ENCODE measurements at regions not wholly inside any gene's neighbourhood (a gene's known extent, or its start where the extent isn't known, plus 50 kb on each side); places are given as distances from the start of the nearest gene placed in this dataset.

- Histone ChIP-seq H3K4ac (ENCODE audit: low read depth, low read length) (no peak overlapping the region), H2AK9ac (replicated peaks; ENCODE audit: low read depth, low read length, poor library complexity) (no peak overlapping the region), H3K9me1 (ENCODE audit: insufficient read depth, low read length) (no peaks in the 10 kb centered on the region), H3K4me3 (ENCODE audit: insufficient read depth, low read depth, low read length) (no peak overlapping the region), H3K56ac (ENCODE audit: extremely low read depth, insufficient read depth, low read length) (no peak overlapping the region), H2AFZ (replicated peaks; ENCODE audit: low read length, poor library complexity) (no peak overlapping the region), H3K9me3 (ENCODE audit: control insufficient read depth, insufficient read depth, low read length) (0 out of 2 replicates have a peak, but pooled peaks cover 2% of the 10 kb centered on the region), H3K14ac (replicated peaks; ENCODE audit: low read depth, low read length) (no peak overlapping the region), H4K91ac (ENCODE audit: insufficient read depth, low read depth, low read length) (no peak overlapping the region), H2BK120ac (ENCODE audit: low read depth, low read length) (no peak overlapping the region), H2BK5ac (ENCODE audit: low read depth, low read length, poor library complexity, severe bottlenecking) (no peak overlapping the region), H2AK5ac (ENCODE audit: low read depth, low read length) (no peak overlapping the region), H4K20me1 (ENCODE audit: insufficient read depth, low read length) (no peaks in the 10 kb centered on the region), H3K18ac (ENCODE audit: low read depth, low read length) (no peak overlapping the region), H2BK20ac (ENCODE audit: low read depth, low read length) (no peak overlapping the region), H4K5ac (ENCODE audit: low read depth, low read length) (no peak overlapping the region), H3K27me3 (ENCODE audit: control insufficient read depth, insufficient read depth, low read length) (no peaks in the 10 kb centered on the region), H3K79me1 (ENCODE audit: low read depth in 1 of 2, low read length in 2 of 2) (no peaks in the 10 kb centered on the region), H3K36me3 (ENCODE audit: control insufficient read depth, insufficient read depth, low read length) (no peaks in the 10 kb centered on the region), H2BK15ac (ENCODE audit: low read depth, low read length) (no peak overlapping the region), H3K4me1 (ENCODE audit: control insufficient read depth, insufficient read depth, low read length) (no peaks in the 10 kb centered on the region), H3K9ac (ENCODE audit: low read depth, low read length) (no peak overlapping the region), H3K4me2 (ENCODE audit: low read depth, low read length) (no peak overlapping the region), H3K27ac (ENCODE audit: insufficient read depth, low read length) (no peak overlapping the region), H4K8ac (ENCODE audit: low read depth in 2 of 2, low read length in 2 of 2) (no peak overlapping the region), H3K23ac (ENCODE audit: low read depth, low read length) (no peak overlapping the region)
- WGBS, 2 experiments (ENCODE audit: extremely low coverage in 2 of 2, insufficient read length in 1 of 2), result no CpG with 5 or more reads among the region's 1 CpG
- in situ Hi-C loops (cut with MboI; ENCODE audit: low sequenced_read_pairs) (no loop called here), intact Hi-C loops (cut with micrococcal nuclease) (no loop called here), dilution Hi-C loops (cut with HindIII; ENCODE audit: low sequenced_read_pairs, unreplicated experiment) (no loop called here)
- no peak for ATAC-seq (ENCODE audit: low read depth)
- DNase-seq, result no peak
- BruUV-seq (replicated peaks), result no TSS peak
- TF ChIP-seq RCOR1 (IDR thresholded peaks at IDR 0.05; ENCODE audit: insufficient replicate concordance, low read length) (no peak), MAZ (IDR thresholded peaks at IDR 0.05; ENCODE audit: borderline replicate concordance, low read depth, low read length) (no peak), RAD21 (IDR thresholded peaks at IDR 0.05; ENCODE audit: low read length) (no peak), CHD1 (IDR thresholded peaks at IDR 0.05; ENCODE audit: low read depth, low read length) (no peak), FOS (IDR thresholded peaks at IDR 0.05; ENCODE audit: low read depth, low read length) (no peak), RFX5 (IDR thresholded peaks at IDR 0.05; ENCODE audit: low read depth, low read length) (no peak), NFE2L2 (IDR thresholded peaks at IDR 0.05; ENCODE audit: low read depth, low read length) (no peak), MAFK (IDR thresholded peaks at IDR 0.05; ENCODE audit: low read depth, low read length) (no peak), POLR2A (IDR thresholded peaks at IDR 0.05; ENCODE audit: low read depth, low read length) (no peak), MXI1 (IDR thresholded peaks at IDR 0.05; ENCODE audit: borderline replicate concordance, low read depth, low read length) (no peak), USF2 (IDR thresholded peaks at IDR 0.05; ENCODE audit: low read depth, low read length) (no peak), SMC3 (IDR thresholded peaks at IDR 0.05; ENCODE audit: low read depth, low read length) (no peak), CEBPB (IDR thresholded peaks at IDR 0.05; ENCODE audit: low read depth, low read length) (no peak)
- TF ChIP-seq, protein P1, sequence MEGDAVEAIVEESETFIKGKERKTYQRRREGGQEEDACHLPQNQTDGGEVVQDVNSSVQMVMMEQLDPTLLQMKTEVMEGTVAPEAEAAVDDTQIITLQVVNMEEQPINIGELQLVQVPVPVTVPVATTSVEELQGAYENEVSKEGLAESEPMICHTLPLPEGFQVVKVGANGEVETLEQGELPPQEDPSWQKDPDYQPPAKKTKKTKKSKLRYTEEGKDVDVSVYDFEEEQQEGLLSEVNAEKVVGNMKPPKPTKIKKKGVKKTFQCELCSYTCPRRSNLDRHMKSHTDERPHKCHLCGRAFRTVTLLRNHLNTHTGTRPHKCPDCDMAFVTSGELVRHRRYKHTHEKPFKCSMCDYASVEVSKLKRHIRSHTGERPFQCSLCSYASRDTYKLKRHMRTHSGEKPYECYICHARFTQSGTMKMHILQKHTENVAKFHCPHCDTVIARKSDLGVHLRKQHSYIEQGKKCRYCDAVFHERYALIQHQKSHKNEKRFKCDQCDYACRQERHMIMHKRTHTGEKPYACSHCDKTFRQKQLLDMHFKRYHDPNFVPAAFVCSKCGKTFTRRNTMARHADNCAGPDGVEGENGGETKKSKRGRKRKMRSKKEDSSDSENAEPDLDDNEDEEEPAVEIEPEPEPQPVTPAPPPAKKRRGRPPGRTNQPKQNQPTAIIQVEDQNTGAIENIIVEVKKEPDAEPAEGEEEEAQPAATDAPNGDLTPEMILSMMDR (conservative IDR thresholded peaks at IDR 0.05; ENCODE audit: low read depth, low read length), result no peak
- CTCF ChIA-PET, result no interaction called here
- POLR2A ChIA-PET (ENCODE audit: unreplicated experiment), result no interaction called here
Observed at GRCh38 chr10:112091703-112092102, 91.9 kb downstream of the GPAM start.
